PC-3 (cell line): ENCODE measurements at regions not wholly inside any gene's neighbourhood (a gene's known extent, or its start where the extent isn't known, plus 50 kb on each side); places are given as distances from the start of the nearest gene placed in this dataset.

Source experiments
- ATAC-seq: fragments of 200-7000 bp; cut with Tn5 transposase; 2 replicates; pipeline ENCODE4 v1.9.1; 2020; ENCODE audit warnings: mild to moderate bottlenecking, moderate library complexity
- BruUV-seq: library from RNA; stranded (reverse); fragments of 400-500 nt; replicated peaks from 2 replicates; lab custom pipeline; 2021; lab: Mats Ljungman, UMichigan
- CTCF ChIA-PET: fragments of 300-600 bp; sonication (Branson Sonifier 250); formaldehyde crosslinking; loops from one replicate; lab custom pipeline; 2022; ENCODE audit warnings: antibody characterized with exemption; lab: Charles Lee
- POLR2A ChIA-PET: fragments of 300-600 bp; sonication (Branson Sonifier 250); formaldehyde crosslinking; loops from one replicate; lab custom pipeline; 2022; ENCODE audit warnings: antibody characterized with exemption; ENCODE audit not compliant: unreplicated experiment; lab: Charles Lee
- DNase-seq: peaks from one replicate; pipeline ENCODE4 v3.0.0-alpha.2; 2015
- H2AFZ ChIP-seq: fragments of 300-600 bp; sonication (generic); 2 replicates; pipeline ENCODE4 v1.6.0; 2016; ENCODE audit warnings: antibody characterized with exemption, low read length
- H3F3A ChIP-seq: fragments of 300-600 bp; sonication (generic); one replicate; pipeline ENCODE4 v1.6.0; 2017; ENCODE audit warnings: antibody characterized with exemption, low read length, control low read depth, mild to moderate bottlenecking; ENCODE audit not compliant: unreplicated experiment
- H3K27ac ChIP-seq: fragments of 300-600 bp; sonication (generic); 2 replicates; pipeline ENCODE4 v1.5.1; 2016; ENCODE audit warnings: mild to moderate bottlenecking, low read length
- H3K27me3 ChIP-seq: fragments of 300-600 bp; sonication (generic); 2 replicates; pipeline ENCODE4 v1.6.1; 2016; ENCODE audit warnings: low read length, mixed read lengths
- H3K36me3 ChIP-seq: fragments of 300-600 bp; sonication (generic); 2 replicates; pipeline ENCODE4 v1.6.1; 2016; ENCODE audit warnings: low read depth, mixed run types, low read length, mixed read lengths
- H3K4me1 ChIP-seq: fragments of 300-600 bp; sonication (generic); 2 replicates; pipeline ENCODE4 v1.5.1; 2016; ENCODE audit warnings: low read length; ENCODE audit not compliant: insufficient read depth
- H3K4me2 ChIP-seq: fragments of 300-600 bp; sonication (generic); 2 replicates; pipeline ENCODE4 v1.6.0; 2016; ENCODE audit warnings: low read length
- H3K4me3 ChIP-seq: fragments of 300-600 bp; sonication (generic); 2 replicates; pipeline ENCODE4 v1.5.1; 2016; ENCODE audit warnings: mild to moderate bottlenecking, low read length, mixed read lengths
- H3K79me2 ChIP-seq: fragments of 300-600 bp; sonication (generic); 2 replicates; pipeline ENCODE4 v1.6.1; 2017; ENCODE audit warnings: low read length, mixed read lengths
- H3K9ac ChIP-seq: fragments of 300-600 bp; sonication (generic); 2 replicates; pipeline ENCODE4 v1.6.0; 2016; ENCODE audit warnings: mild to moderate bottlenecking, low read length
- H3K9me2 ChIP-seq: fragments of 300-600 bp; sonication (generic); replicated peaks from 2 replicates; pipeline ENCODE4 v1.6.1; 2016; ENCODE audit warnings: mixed run types, low read length, mixed read lengths
- H3K9me3 ChIP-seq: fragments of 300-600 bp; sonication (generic); 2 replicates; pipeline ENCODE4 v1.6.1; 2016; ENCODE audit warnings: low read length, mixed read lengths
- H4K20me1 ChIP-seq: fragments of 300-600 bp; sonication (generic); 2 replicates; pipeline ENCODE4 v1.6.1; 2016; ENCODE audit warnings: low read length, mixed read lengths
- EZH2 ChIP-seq: fragments of 300-600 bp; sonication (generic); IDR thresholded peaks from one replicate; pipeline ENCODE4 v1.6.1; 2017; ENCODE audit warnings: antibody characterized with exemption, mild to moderate bottlenecking, low read length; ENCODE audit not compliant: unreplicated experiment
- EZH2phosphoT487 ChIP-seq: fragments of 300-600 bp; sonication (generic); IDR thresholded peaks from 2 replicates; pipeline ENCODE4 v1.6.1; 2018; ENCODE audit warnings: mild to moderate bottlenecking, antibody characterized with exemption, low read length, borderline replicate concordance
- intact Hi-C: fragments of 100-400 bp; cut with micrococcal nuclease; formaldehyde crosslinking; loops from 2 replicates; pipeline ENCODE4 v1.9.0; 2023
- TF ChIP-seq, protein P1 (sequence below): fragments of 300-600 bp; sonication (generic); conservative IDR thresholded peaks from 2 replicates; pipeline ENCODE4 v1.5.1; 2017; ENCODE audit warnings: antibody characterized with exemption, low read depth, mild to moderate bottlenecking, low read length

DNA sequence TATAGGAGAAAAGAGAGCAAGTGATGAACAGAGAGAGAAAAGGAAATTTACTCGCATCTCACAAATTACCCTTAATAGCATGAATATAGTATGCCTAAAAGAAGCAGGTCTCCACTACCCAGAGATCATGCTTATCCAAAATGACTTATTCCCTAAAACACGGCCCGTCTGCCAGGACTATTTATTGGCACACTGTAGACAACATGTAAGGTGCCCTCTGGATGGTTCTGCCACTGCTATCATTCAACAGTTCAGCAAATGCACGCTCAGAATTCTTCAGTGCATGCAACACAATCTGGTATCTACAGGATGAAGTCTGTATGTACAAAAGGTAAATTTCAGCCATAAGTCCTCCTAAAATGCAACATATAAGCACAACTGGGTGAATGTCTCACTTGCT lies 465.8 kb downstream of the SHQ1 start:
- POLR2A ChIA-PET: no interaction called here
- Histone ChIP-seq H2AFZ (no peak overlapping the region), H3K27ac (no peak overlapping the region), H3K4me3 (no peak overlapping the region), H3K4me2 (no peak overlapping the region), H3K9me3 (no peaks in the 10 kb centered on the region), H3K27me3 (no peaks in the 10 kb centered on the region), H3K9me2 (no peaks in the 10 kb centered on the region), H3K36me3 (peaks cover 12% of the 10 kb centered on the region), H3F3A (no peaks in the 10 kb centered on the region), H4K20me1 (peaks cover 42% of the 10 kb centered on the region), H3K4me1 (peaks cover 9% of the 10 kb centered on the region), H3K9ac (no peak overlapping the region), H3K79me2 (peaks cover 86% of the 10 kb centered on the region)
- intact Hi-C loops: no loop called here
- BruUV-seq: no TSS peak
- ATAC-seq (no peak), DNase-seq (no peak)
- CTCF ChIA-PET: no interaction called here
- TF ChIP-seq EZH2 (no peak), EZH2phosphoT487 (no peak)
- TF ChIP-seq, protein P1, sequence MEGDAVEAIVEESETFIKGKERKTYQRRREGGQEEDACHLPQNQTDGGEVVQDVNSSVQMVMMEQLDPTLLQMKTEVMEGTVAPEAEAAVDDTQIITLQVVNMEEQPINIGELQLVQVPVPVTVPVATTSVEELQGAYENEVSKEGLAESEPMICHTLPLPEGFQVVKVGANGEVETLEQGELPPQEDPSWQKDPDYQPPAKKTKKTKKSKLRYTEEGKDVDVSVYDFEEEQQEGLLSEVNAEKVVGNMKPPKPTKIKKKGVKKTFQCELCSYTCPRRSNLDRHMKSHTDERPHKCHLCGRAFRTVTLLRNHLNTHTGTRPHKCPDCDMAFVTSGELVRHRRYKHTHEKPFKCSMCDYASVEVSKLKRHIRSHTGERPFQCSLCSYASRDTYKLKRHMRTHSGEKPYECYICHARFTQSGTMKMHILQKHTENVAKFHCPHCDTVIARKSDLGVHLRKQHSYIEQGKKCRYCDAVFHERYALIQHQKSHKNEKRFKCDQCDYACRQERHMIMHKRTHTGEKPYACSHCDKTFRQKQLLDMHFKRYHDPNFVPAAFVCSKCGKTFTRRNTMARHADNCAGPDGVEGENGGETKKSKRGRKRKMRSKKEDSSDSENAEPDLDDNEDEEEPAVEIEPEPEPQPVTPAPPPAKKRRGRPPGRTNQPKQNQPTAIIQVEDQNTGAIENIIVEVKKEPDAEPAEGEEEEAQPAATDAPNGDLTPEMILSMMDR: no peak

DNA sequence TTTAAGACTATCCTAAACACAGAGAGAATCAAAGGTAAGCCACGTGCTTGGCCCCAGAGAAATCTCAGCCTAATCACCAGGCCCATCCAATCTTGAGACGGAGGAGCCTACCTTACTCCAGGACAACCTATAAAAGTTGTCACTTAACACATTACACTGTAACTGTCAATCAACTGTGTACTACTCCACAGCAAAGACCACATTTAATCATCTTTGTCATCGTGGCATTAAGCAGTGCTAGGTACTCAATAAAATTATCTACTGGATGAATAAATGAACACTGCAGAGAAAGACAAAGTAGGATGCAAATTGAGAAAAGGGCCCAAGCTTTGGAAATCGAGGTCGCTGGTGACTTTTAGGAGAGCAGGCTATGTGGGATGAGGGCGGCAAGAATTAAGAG lies 466.7 kb downstream of the SHQ1 start:
- H3K9me3 ChIP-seq: no peaks in the 10 kb centered on the region
- CTCF ChIA-PET: no interaction called here
- no peak overlapping the region for H3K9ac ChIP-seq
- no peak overlapping the region for H3K4me3 ChIP-seq
- no TSS peak for BruUV-seq
- DNase-seq (no peak), ATAC-seq (no peak)
- TF ChIP-seq, protein P1: no peak
- TF ChIP-seq EZH2phosphoT487 (no peak), EZH2 (no peak)
- no peak overlapping the region for H3K4me2 ChIP-seq
- intact Hi-C loops: no loop called here
- H3K9me2 ChIP-seq: no peaks in the 10 kb centered on the region
- H3K27ac ChIP-seq: no peak overlapping the region
- H2AFZ ChIP-seq: no peak overlapping the region
- POLR2A ChIA-PET: no interaction called here
- peaks cover 9% of the 10 kb centered on the region for H3K4me1 ChIP-seq
- H3F3A ChIP-seq: no peaks in the 10 kb centered on the region
- H3K36me3 ChIP-seq: peaks cover 12% of the 10 kb centered on the region
- H3K27me3 ChIP-seq: no peaks in the 10 kb centered on the region
- peaks cover 77% of the 10 kb centered on the region for H3K79me2 ChIP-seq
- H4K20me1 ChIP-seq: peaks cover 33% of the 10 kb centered on the region

DNA sequence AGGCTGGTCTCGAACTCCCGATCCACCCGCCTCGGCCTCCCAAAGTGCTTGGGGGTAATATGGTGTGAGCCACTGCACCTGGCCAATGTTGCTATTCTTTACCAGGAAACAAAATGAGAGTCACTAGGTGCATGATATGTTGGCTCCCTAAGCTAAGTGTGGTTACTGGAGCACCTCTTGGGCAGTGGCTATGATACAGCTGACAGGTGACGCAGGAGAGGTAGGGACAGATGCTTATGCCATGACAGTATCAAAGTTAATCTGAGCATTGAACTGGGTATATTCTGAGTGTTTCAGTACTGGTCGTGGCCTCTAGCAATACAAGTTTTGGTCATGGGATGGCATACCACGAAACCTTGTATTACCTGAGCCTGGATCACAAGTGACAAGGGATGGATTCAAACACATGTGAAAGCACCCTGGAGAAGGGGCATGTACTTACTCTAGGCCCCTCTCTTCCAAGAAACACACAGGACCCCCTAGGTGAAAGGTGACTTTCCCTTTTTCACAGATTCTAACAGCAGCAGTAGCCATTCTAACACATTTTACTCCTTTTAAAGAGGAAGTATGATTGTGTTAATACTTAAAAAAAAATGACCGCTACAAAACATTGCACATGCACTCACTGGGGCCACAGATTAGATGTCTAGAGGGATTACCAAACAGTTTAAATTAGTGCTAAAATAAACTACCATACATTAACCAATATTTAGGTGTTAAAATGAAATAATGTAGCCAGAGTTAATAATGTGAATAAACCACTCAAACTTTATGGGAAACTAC lies 467.3 kb downstream of the SHQ1 start:
- peaks cover 9% of the 10 kb centered on the region for H3K4me1 ChIP-seq
- TF ChIP-seq EZH2 (no peak), EZH2phosphoT487 (no peak)
- TF ChIP-seq, protein P1: no peak
- no peak overlapping the region for H3K4me3 ChIP-seq
- no peaks in the 10 kb centered on the region for H3K9me3 ChIP-seq
- BruUV-seq: no TSS peak
- no peaks in the 10 kb centered on the region for H3F3A ChIP-seq
- H3K4me2 ChIP-seq: no peak overlapping the region
- DNase-seq: no peak
- H2AFZ ChIP-seq: no peak overlapping the region
- no peak overlapping the region for H3K27ac ChIP-seq
- no peak overlapping the region for H3K9ac ChIP-seq
- H3K27me3 ChIP-seq: no peaks in the 10 kb centered on the region
- POLR2A ChIA-PET: no interaction called here
- intact Hi-C loops: no loop called here
- H4K20me1 ChIP-seq: peaks cover 26% of the 10 kb centered on the region
- CTCF ChIA-PET: interaction anchor here (0.6 kb wide), 1 partner anchor 503 kb away, joined by 4 read pairs; no protein-coding TSS in a partner anchor
- peaks cover 71% of the 10 kb centered on the region for H3K79me2 ChIP-seq
- peaks cover 12% of the 10 kb centered on the region for H3K36me3 ChIP-seq
- ATAC-seq: no peak
- H3K9me2 ChIP-seq: no peaks in the 10 kb centered on the region
